Activated CD8-positive, alpha-beta memory T cell treated with anti-CD3 and anti-CD28 coated beads, Interleukin-2, amount 10 ng/mL, durations not matched to agents 7 days and 5 days (primary cell): ENCODE measurements at regions not wholly inside any gene's neighbourhood (a gene's known extent, or its start where the extent isn't known, plus 50 kb on each side); places are given as distances from the start of the nearest gene placed in this dataset.
"Not testable (repeated sequence)": the region's sequence is repeated elsewhere in the genome, so short reads cannot be mapped to it uniquely, and the experiment has no call there.

ENCODE experiments used
- ATAC-seq: fragments of 150-1000 bp; cut with Tn5 transposase; one replicate; pipeline ENCODE4 v1.10.0; 2021; ENCODE audit warnings: moderate library complexity
- CTCF ChIA-PET: fragments of 350-600 bp; sonication (Branson Sonifier 250); formaldehyde crosslinking; loops from one replicate; lab custom pipeline; 2021; ENCODE audit warnings: antibody characterized with exemption; lab: Charles Lee
- DNase-seq: peaks from one replicate; pipeline ENCODE4 v3.0.0-alpha.2; 2020
- H3K27ac Mint-ChIP-seq: one replicate; pipeline ENCODE4 v1.8.0; 2021; ENCODE audit warnings: mild to moderate bottlenecking, mixed read lengths
- H3K27me3 Mint-ChIP-seq: one replicate; pipeline ENCODE4 v1.8.0; 2021; ENCODE audit warnings: mixed read lengths
- H3K36me3 Mint-ChIP-seq: one replicate; pipeline ENCODE4 v1.8.0; 2021; ENCODE audit warnings: mild to moderate bottlenecking, mixed read lengths
- H3K4me1 Mint-ChIP-seq: one replicate; pipeline ENCODE4 v1.8.0; 2021; ENCODE audit warnings: mixed read lengths
- H3K4me3 Mint-ChIP-seq: one replicate; pipeline ENCODE4 v1.8.0; 2021; ENCODE audit warnings: mild to moderate bottlenecking, moderate library complexity, mixed read lengths
- H3K9me3 Mint-ChIP-seq: one replicate; pipeline ENCODE4 v1.8.0; 2022; ENCODE audit warnings: low read depth, mixed read lengths

GRCh38 chrX:5666689-5667088 lies 562.0 kb downstream of the NLGN4X start:
- H3K4me1 Mint-ChIP-seq, H3K36me3 Mint-ChIP-seq, ATAC-seq, CTCF ChIA-PET, H3K9me3 Mint-ChIP-seq, H3K27me3 Mint-ChIP-seq, H3K4me3 Mint-ChIP-seq, DNase-seq, H3K27ac Mint-ChIP-seq: not testable (repeated sequence)

- no peaks in the 10 kb centered on the region for H3K27me3 Mint-ChIP-seq
- H3K27ac Mint-ChIP-seq: no peak overlapping the region
- DNase-seq (no peak), ATAC-seq (no peak)
- peaks cover 2% of the 10 kb centered on the region for H3K9me3 Mint-ChIP-seq
- H3K4me3 Mint-ChIP-seq: no peak overlapping the region
- no peaks in the 10 kb centered on the region for H3K4me1 Mint-ChIP-seq
- CTCF ChIA-PET: no interaction called here
- no peaks in the 10 kb centered on the region for H3K36me3 Mint-ChIP-seq
Measured at GRCh38 chrX:5656544-5656943, 572.1 kb downstream of the NLGN4X start.

- ATAC-seq: no peak
- no peaks in the 10 kb centered on the region for H3K36me3 Mint-ChIP-seq
- no peak overlapping the region for H3K27ac Mint-ChIP-seq
- H3K4me3 Mint-ChIP-seq: no peak overlapping the region
- CTCF ChIA-PET: no interaction called here
- H3K4me1 Mint-ChIP-seq: no peaks in the 10 kb centered on the region
- DNase-seq: no peak
- H3K9me3 Mint-ChIP-seq: peaks cover 7% of the 10 kb centered on the region
- no peaks in the 10 kb centered on the region for H3K27me3 Mint-ChIP-seq
Measured at GRCh38 chrX:5650904-5651303, 577.8 kb downstream of the NLGN4X start.

- no peak overlapping the region for H3K27ac Mint-ChIP-seq
- ATAC-seq (no peak), DNase-seq (no peak)
- H3K4me1 Mint-ChIP-seq: no peaks in the 10 kb centered on the region
- H3K27me3 Mint-ChIP-seq: no peaks in the 10 kb centered on the region
- H3K9me3 Mint-ChIP-seq: peaks cover 6% of the 10 kb centered on the region
- H3K36me3 Mint-ChIP-seq: no peaks in the 10 kb centered on the region
- H3K4me3 Mint-ChIP-seq: no peak overlapping the region
- CTCF ChIA-PET: no interaction called here
Measured at GRCh38 chrX:5648941-5649568, 579.6 kb downstream of the NLGN4X start.

GRCh38 chrX:5646818-5647217 lies 581.8 kb downstream of the NLGN4X start:
- Mint-ChIP-seq H3K9me3 (peaks cover 6% of the 10 kb centered on the region), H3K27ac (no peak overlapping the region), H3K4me1 (no peaks in the 10 kb centered on the region), H3K36me3 (no peaks in the 10 kb centered on the region), H3K4me3 (no peak overlapping the region), H3K27me3 (no peaks in the 10 kb centered on the region)
- ATAC-seq (no peak), DNase-seq (no peak)
- CTCF ChIA-PET: no interaction called here

- CTCF ChIA-PET: no interaction called here
- no peak overlapping the region for H3K4me3 Mint-ChIP-seq
- DNase-seq (no peak), ATAC-seq (no peak)
- H3K27ac Mint-ChIP-seq: no peak overlapping the region
- no peaks in the 10 kb centered on the region for H3K27me3 Mint-ChIP-seq
- H3K36me3 Mint-ChIP-seq: no peaks in the 10 kb centered on the region
- no peaks in the 10 kb centered on the region for H3K4me1 Mint-ChIP-seq
- peaks cover 6% of the 10 kb centered on the region for H3K9me3 Mint-ChIP-seq
Measured at GRCh38 chrX:5644776-5645175, 583.9 kb downstream of the NLGN4X start.

- DNase-seq: no peak
- Mint-ChIP-seq H3K27ac (no peak overlapping the region), H3K27me3 (no peaks in the 10 kb centered on the region), H3K4me1 (no peaks in the 10 kb centered on the region), H3K4me3 (no peak overlapping the region), H3K36me3 (no peaks in the 10 kb centered on the region), H3K9me3 (peaks cover 2% of the 10 kb centered on the region)
- no peak for ATAC-seq
- CTCF ChIA-PET: no interaction called here
Measured at GRCh38 chrX:5640071-5640470, 588.6 kb downstream of the NLGN4X start.

GRCh38 chrX:5638572-5638971 lies 590.1 kb downstream of the NLGN4X start:
- H3K4me1 Mint-ChIP-seq: no peaks in the 10 kb centered on the region
- H3K27me3 Mint-ChIP-seq: no peaks in the 10 kb centered on the region
- H3K9me3 Mint-ChIP-seq: peaks cover 2% of the 10 kb centered on the region
- CTCF ChIA-PET: no interaction called here
- H3K4me3 Mint-ChIP-seq: no peak overlapping the region
- no peak for ATAC-seq
- H3K27ac Mint-ChIP-seq: no peak overlapping the region
- H3K36me3 Mint-ChIP-seq: no peaks in the 10 kb centered on the region
- no peak for DNase-seq

GRCh38 chrX:5632887-5633286 lies 595.8 kb downstream of the NLGN4X start:
- Mint-ChIP-seq H3K36me3 (no peaks in the 10 kb centered on the region), H3K9me3 (no peaks in the 10 kb centered on the region), H3K4me1 (no peaks in the 10 kb centered on the region), H3K27ac (no peak overlapping the region), H3K27me3 (no peaks in the 10 kb centered on the region), H3K4me3 (no peak overlapping the region)
- CTCF ChIA-PET: no interaction called here
- no peak for DNase-seq
- ATAC-seq: no peak

GRCh38 chrX:5632061-5632614 lies 596.5 kb downstream of the NLGN4X start:
- Mint-ChIP-seq H3K4me1 (no peaks in the 10 kb centered on the region), H3K9me3 (no peaks in the 10 kb centered on the region), H3K36me3 (no peaks in the 10 kb centered on the region), H3K4me3 (no peak overlapping the region), H3K27me3 (no peaks in the 10 kb centered on the region), H3K27ac (no peak overlapping the region)
- CTCF ChIA-PET: no interaction called here
- no peak for DNase-seq
- ATAC-seq: no peak

- H3K4me1 Mint-ChIP-seq: no peaks in the 10 kb centered on the region
- ATAC-seq: no peak
- H3K4me3 Mint-ChIP-seq: no peak overlapping the region
- H3K36me3 Mint-ChIP-seq: no peaks in the 10 kb centered on the region
- no peaks in the 10 kb centered on the region for H3K27me3 Mint-ChIP-seq
- CTCF ChIA-PET: no interaction called here
- no peak for DNase-seq
- no peak overlapping the region for H3K27ac Mint-ChIP-seq
- no peaks in the 10 kb centered on the region for H3K9me3 Mint-ChIP-seq
Measured at GRCh38 chrX:5617666-5618065, 611.0 kb downstream of the NLGN4X start.

GRCh38 chrX:5595570-5595969 lies 633.1 kb downstream of the NLGN4X start:
- no peaks in the 10 kb centered on the region for H3K9me3 Mint-ChIP-seq
- no peak overlapping the region for H3K4me3 Mint-ChIP-seq
- H3K36me3 Mint-ChIP-seq: no peaks in the 10 kb centered on the region
- CTCF ChIA-PET: no interaction called here
- DNase-seq (no peak), ATAC-seq (no peak)
- no peaks in the 10 kb centered on the region for H3K4me1 Mint-ChIP-seq
- H3K27me3 Mint-ChIP-seq: no peaks in the 10 kb centered on the region
- H3K27ac Mint-ChIP-seq: no peak overlapping the region

GRCh38 chrX:5586726-5587125 lies 641.9 kb downstream of the NLGN4X start:
- Mint-ChIP-seq H3K27ac (no peak overlapping the region), H3K9me3 (no peaks in the 10 kb centered on the region), H3K4me3 (no peak overlapping the region), H3K36me3 (no peaks in the 10 kb centered on the region), H3K4me1 (no peaks in the 10 kb centered on the region), H3K27me3 (no peaks in the 10 kb centered on the region)
- no peak for ATAC-seq
- DNase-seq: no peak
- CTCF ChIA-PET: no interaction called here

- H3K4me1 Mint-ChIP-seq: no peaks in the 10 kb centered on the region
Measured at GRCh38 chrX:5575407-5575806, 653.3 kb downstream of the NLGN4X start.

More at GRCh38 chrX:5575407-5575806, 653.3 kb downstream of the NLGN4X start:
- H3K4me3 Mint-ChIP-seq: no peak overlapping the region
- DNase-seq: no peak
- no peaks in the 10 kb centered on the region for H3K9me3 Mint-ChIP-seq
- H3K36me3 Mint-ChIP-seq: no peaks in the 10 kb centered on the region
- no peaks in the 10 kb centered on the region for H3K27me3 Mint-ChIP-seq
- CTCF ChIA-PET: no interaction called here
- H3K27ac Mint-ChIP-seq: no peak overlapping the region
- no peak for ATAC-seq
